NCI-H226 (cell line): ENCODE measurements at regions not wholly inside any gene's neighbourhood (a gene's known extent, or its start where the extent isn't known, plus 50 kb on each side); places are given as distances from the start of the nearest gene placed in this dataset.
A peak's percentile ranks its signal among the peaks of the same experiment; 100 is the strongest.
"Not testable (repeated sequence)": the region's sequence is repeated elsewhere in the genome, so short reads cannot be mapped to it uniquely, and the experiment has no call there.

ENCODE experiments used
- DNase-seq: peaks from one replicate; pipeline ENCODE4 v3.0.0-alpha.2; 2015

DNA sequence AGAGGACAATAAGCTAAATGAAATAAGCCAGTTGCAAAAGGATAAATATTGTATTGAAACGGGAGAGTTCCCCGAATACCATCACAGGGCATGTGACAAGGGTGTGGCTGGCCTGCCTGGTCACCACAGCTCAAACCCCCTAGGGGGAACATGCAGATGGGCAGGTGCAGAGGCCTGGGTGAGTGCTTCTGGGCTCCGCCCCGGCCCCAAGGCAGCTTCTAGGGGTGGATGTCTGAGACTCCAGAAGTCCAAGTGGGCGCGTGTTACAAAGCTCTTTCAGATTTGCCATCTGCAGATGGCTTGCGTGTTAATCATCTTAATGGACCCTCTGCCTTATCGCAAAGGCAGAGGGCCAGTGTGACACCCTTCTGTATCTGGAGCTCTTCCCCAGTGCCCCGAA lies 559.2 kb upstream of the IMPG1 start:
- DNase-seq, result no peak

DNA sequence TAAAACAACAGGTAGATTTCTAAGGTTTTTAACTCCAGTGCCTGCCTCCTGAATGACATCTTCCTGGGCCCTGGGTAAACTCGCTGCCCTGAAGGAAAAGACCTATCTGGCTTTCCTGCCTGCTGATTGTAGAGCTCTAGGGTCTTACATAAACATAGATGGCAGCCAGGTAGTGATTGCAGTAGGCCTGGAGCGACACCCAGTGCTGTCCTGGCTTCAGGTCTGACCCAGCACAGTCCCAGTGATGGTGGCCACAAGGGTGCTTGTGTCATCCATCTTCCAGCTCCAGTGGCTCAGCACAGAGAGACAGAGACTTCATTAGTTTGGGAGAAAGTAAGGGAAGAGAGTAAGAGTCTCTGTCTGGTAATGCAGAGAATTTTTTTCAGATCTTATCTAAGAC lies 542.9 kb upstream of the IMPG1 start:
- DNase-seq, result no peak

DNA sequence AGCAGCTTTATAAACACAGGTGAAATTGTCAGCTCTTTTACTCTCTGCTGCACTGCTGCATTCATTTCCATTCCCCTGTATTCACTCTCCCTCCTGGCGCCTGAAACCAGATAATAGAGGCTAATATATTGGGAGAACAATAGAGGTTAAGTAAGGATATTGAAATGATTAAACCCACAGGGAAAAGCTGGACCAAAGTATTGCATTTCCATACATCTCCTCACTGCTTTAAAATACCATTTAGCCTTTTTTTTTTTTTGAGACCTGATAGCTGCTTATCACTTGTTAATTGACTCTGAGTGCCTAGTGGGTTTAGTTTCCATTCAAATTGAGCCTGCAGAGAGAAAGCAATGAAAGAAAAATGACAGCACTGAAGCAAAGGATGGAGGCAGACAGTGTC lies 540.5 kb upstream of the IMPG1 start:
- no peak for DNase-seq

DNA sequence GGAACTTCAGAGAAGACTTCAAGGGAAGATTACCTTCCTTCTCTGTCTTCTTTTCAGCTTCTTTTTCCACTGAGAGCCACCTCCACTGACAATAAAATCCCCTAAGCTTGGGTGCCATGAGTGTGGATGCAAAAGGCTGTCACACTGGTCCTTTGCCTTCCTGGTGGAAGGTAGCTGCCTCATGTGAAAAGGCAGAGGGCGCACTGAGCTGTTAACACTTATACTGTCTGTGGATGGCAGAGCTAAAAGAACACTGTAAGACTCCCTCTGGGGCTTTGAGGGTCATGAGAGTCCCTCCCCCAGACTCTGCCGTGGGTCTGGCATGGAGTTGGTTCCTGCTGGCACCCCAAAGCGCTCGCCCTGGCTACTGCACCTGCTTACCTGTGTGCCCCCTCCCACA lies 536.7 kb upstream of the IMPG1 start:
- no peak for DNase-seq

DNA sequence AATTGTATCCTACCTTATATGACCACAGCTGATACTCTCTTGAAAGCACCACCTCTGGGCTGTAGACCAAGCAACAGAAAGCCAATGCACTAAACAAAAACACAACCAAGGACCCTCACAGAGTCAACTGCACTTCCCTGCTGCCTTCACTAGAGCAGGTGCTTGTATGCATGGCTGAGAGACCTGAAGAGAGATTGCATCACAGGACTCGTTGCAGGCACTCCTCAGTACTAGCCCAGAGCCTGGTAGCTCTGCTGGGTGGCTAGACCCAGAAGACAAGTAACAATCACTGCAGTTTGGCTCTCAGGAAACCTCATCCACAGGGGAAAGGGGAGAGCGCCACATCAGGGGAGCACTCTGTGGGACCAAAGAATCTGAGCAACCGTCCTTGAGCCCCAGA lies 521.6 kb upstream of the IMPG1 start:
- no peak for DNase-seq

DNA sequence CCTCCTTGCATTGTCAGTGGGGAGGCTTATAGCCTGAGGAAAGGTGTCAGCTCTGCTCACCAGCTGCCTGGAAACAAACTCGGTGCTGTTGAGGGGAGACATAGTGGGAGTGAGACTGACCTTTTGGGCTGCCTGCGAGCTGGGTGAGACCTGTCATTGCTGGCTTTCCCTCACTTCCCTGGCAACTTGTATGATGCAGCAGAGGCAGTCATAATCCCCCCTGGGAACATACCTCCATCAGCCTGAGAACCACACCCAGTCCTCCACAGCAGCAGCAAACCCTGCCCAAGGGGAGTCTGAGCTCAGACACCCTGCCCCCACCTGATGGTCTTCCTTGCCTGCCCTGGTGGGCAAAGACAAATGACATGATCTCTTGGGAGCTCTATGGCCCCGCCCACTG lies 521.2 kb upstream of the IMPG1 start:
- DNase-seq, result no peak

DNA sequence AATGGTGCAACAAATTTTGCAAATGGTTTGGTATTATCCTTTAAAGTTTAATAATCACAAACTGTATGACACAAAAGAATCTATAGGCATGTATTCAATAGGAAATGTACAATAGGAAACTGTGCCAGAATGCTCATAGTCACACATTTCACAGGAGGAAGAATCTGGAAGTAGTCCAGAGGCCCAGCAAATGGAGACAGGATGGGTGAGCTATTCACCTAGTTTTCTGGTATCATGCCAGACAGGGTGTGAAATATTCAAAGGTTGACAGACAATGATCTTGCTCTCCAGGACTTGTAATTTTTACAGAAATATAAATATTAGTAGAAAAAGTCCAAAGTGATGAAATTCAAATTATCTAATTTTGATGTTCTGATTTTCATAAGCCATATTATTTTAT lies 520.1 kb upstream of the IMPG1 start:
- DNase-seq, result peak; percentile 54

DNA sequence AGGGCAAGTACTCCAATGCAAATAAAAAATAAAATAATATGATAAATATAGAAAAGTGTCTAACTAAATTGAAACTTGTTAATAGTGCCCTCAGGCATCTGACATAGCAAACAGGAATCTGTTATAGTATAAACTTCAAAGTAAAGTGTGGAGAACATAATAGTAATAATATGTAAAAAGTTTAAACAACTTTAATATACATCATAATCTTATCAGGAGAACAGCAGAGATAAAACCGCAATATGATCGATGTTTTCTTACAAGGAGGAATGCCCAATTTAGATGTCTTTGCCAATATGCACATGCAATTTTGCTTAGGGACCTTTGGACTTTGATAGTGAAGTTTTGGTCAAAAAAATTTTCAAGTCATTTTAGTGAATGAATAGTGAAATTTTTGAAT lies 514.8 kb upstream of the IMPG1 start:
- peak; percentile 53 for DNase-seq

DNA sequence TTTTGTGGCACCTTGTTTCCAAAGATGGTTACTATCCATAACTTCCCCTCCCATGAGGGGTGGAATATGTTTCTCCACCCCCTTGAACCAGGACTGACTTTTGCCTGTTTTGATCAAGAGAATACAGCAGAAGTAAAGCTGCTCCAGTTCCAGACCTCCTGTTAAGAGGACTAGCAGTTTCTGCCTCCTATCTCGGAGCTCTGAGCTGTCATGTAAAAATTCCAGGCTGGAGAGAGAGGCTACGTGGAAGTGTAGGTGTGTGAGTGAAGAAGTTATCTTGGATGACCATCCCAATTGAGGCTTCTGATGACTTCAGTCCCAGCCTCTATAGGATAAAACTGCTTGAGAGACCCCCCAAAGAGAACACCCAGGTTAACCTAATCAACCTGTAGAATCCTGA lies 511.7 kb upstream of the IMPG1 start:
- DNase-seq, result no peak

DNA sequence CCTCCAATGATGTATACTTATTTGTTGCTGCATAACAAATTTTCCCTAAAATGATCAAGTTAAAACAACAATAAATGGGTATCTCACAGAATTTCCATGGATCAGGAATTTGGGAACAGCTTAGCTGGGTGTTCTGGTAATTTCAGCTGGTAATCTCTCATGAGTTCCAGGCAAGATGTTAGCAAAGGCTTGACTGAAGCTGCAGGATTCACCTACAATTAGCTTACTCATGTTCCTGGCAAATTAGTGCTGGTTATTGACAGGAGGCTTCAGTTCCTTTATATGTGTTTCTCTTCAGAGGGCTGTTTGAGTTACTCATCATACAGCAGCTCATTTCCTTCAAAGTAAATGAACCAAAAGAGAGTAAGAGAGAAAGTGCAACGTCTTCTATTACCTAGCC lies 506.3 kb upstream of the IMPG1 start:
- no peak for DNase-seq

DNA sequence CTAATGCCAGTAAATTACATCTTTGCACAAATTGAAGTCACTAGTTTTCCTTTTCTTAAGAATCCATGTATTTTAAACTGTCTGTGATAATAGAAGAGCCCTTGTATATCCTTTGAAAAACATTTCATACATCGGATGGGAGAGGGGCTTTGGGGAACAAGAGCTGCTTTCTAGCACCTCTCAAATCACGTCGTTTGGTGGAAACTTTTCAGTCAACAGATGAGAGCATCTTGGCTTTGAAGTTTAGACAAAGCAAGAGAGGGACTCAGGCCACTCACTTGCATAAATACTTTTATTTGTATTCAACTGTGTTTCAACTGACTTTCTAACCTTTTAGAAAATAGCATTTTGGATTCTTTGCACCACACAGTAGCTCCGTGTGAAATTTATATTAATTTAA lies 502.3 kb upstream of the IMPG1 start:
- DNase-seq, result no peak

DNA sequence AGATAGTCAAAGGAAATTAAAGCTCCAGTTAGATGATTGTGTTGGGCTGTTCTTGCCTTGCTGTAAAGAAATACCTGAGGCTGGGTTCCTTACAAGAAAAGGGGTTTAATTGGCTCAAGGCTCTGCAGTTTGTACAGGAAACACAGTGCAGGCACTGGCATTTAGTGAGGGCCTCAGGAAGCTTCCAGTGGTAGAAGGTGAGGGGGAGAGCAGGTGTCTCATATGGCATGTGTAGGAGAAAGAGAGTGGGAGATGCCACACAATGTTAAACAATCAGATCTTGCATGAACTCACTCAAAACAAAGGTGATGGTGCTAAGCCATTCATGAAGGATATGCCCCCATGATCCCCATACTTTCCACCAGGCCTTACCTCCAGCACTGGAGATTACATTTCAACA lies 493.5 kb upstream of the IMPG1 start:
- no peak for DNase-seq

DNA sequence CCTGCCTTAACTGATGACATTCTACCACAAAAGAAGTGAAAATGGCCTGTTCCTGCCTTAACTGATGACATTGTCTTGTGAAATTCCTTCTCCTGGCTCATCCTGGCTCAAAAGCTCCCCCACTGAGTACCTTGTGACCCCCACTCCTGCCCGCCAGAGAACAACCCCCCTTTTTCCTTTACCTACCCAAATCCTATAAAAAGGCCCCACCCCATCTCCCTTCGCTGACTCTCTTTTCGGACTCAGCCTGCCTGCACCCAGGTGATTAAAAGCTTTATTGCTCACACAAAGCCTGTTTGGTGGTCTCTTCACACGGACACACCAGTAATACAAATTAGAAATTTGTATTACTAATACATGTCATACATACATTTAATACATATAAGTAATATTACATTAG lies 489.9 kb upstream of the IMPG1 start:
- DNase-seq, result not testable (repeated sequence)

DNA sequence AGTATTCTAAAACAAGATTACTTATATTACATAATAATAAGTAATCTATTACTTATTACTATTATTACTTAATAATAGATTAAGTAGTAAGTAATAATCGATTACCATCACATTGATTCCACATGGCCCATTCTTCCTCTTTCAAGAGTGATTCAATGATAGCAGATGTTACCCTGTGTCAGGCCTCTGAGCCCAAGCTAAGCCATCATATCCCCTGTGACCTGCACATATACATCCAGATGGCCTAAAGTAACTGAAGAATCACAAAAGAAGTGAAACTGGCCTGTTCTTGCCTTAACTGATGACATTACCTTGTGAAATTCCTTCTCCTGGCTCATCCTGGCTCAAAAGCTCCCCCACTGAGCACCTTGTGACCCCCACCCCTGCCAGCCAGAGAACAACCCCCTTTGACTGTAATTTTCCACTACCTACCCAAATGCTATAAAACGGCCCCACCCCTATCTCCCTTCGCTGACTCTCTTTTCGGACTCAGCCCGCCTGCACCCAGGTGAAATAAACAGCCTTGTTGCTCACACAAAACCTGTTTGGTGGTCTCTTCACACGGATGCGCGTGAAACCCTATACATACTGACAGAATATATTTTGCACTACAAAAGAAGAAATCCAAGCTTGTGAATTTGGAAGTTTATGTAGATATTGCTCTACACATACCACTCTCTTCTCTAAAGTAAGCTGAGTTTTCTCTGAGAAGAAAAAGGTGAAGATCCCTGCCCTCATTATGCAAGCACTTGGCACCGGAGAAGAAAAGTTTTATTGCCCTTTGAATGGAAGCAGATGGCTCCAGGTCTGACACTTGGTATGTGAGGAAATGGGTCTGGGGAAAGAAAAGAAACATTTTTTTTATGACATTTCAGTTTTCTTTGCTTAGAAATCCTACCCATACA lies 488.6 kb upstream of the IMPG1 start:
- DNase-seq, result not testable (repeated sequence)

DNA sequence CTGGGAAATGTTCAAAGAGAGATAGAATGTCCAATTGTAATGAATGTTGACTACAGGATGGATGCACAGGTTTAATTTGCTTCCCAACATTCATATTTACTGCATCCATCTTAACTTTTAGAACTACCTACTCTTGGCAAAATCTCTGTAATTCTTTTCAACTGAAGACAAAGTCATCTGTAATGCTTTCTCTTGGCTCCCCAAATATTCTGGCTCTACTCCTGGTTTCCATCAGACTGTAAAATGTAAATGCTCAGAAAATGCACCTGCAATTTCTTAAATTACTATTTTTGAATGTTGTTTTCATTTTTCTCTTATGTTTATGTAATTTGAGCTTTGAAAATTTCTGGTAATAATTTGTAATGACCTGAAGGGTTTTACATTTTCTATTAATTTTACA lies 480.8 kb upstream of the IMPG1 start:
- DNase-seq, result no peak

DNA sequence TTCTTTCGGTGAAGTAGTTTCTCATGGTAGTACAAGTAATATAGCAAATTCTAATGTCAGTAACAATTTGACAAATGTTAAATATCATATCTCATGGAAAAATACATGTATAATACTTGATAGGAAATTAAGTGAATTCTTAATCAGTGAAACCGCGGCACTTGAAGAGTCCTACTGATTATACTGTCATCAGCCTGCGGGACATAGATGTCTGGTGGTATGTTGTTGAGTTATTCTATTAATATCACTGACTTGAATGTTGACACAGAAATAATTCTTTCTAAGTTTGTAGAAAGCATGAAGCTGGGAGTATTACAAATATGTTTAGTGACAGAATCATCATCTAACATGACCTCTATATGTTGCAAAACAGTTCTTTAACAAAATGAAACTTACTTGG lies 479.8 kb upstream of the IMPG1 start:
- no peak for DNase-seq

DNA sequence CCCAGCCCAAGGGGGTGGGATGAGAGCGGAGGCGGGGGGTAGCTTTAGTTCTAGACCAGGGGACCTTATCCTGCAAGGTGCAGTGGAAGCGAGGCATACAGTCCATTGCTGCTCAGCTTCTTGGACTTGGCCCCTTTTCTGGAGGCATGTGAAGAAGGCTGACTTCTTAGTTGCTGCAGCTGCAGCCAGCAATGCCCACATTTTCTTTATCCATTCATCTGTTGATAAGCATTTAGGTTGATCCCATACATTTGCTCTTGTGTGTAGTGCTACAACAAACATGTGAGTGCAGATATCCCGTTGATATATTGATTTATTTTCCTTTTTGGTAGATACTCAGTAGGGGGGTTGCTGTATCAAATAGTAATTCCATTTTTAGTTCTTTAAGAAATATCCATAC lies 461.2 kb upstream of the IMPG1 start:
- DNase-seq, result no peak

DNA sequence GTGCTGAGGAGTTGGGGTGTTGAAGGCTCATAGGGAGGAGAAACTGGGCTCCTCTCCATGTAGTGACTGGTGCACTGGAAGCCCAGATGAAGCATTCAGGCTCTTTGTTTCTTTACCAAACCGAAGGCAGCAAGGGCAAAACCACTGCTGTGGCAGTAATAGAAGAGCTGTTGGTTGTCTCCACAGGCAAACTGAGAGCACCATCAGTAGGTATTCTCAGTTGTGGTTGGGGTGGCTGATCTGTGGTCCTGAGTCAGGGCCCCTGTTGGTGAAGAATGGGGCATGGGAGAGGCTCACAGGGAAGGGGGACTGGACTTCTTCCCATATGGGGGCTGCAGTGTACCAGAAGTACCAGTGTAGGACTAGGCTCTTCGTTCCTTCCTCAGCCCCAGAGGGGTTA lies 460.2 kb upstream of the IMPG1 start:
- DNase-seq, result no peak

DNA sequence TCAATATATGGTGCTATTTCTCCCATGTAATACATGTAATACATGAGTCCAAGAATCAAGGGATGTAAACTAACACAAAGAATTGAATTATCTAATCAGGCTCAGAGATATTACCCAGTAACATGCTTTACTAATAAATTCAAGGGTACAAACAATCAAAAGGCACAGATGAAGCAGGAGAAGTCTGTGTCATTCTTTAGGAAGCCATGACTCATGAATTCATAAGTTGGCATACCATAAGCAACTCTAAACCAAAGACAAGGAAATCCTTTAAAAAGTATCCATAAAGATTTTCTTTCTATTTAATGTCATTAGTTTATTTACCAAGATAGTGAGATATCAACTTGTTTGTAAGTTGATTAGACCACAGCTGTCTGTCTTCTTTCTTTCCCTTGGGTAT lies 446.0 kb upstream of the IMPG1 start:
- DNase-seq, result peak; percentile 32

DNA sequence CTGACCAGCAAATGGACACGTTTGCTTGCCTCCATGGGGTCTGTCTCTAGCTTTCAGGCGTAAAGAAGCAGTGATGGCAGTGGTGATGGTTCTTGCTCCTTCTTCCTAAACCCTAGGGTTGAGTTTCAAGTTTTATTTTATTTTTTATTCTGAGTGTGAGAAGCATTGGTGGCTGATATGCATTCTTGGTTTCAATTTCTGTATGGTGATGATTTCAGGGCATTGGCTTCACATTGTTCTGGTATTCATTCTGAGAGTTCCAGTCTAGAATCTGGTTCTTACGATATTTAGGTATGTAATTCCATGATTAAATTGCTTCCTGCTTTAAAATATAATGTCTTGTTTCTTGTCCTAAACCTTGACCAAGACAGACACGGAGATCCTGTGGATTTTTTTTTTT lies 444.5 kb upstream of the IMPG1 start:
- DNase-seq, result no peak

DNA sequence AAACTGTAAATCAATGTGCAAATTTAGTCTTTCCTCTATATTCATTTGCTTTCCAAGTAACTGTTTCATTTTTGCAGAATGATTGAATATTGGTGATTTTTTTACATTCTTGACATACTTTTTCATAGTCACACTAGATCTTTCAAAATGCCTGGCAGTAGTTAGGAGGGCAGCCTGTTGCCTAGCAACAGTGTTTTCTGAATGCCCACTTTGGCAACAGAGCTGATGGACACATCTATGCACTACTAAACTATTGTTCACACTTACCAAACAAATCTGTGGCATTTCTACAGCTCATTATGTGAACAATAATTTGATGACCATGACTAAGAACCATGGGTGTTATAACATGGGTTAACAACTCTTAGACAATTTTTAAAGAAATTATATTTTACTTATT lies 438.0 kb upstream of the IMPG1 start:
- no peak for DNase-seq

DNA sequence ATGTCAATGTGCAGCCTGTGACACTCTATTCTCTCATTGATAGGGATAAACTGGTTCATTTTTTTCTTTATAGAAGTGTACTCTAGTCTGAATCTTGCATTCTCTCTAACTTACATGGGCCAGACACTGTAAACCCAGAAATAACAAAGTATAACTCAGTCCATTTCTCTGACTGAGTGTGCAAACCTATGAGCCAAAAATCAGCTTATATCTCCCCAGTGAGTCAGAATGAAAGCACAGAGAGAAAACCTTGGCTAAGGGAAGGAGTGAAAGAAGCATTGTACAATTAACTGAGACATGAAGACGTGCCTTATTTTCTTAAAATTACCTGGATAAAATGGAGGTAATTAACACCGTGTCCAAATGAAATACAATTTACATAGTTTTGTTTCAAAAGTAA lies 436.9 kb upstream of the IMPG1 start:
- DNase-seq, result no peak

DNA sequence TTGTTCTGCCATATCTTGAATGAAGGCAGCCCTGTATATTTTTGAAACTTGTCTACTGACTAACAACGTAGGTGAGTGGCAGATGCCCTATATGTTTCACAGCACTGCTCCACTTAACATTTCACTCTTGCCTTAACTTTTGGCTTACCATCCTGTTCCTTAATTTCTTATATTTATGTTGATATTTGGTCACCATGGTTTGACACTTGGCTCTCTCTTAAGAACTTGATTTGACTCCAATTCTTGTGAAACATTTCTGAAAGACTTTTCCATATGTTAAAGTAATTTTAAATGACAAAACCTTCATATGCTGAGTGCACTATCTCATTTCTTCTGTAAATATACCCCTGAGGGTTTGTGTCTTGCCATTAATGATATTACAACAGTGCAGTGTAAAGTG lies 434.3 kb upstream of the IMPG1 start:
- no peak for DNase-seq

DNA sequence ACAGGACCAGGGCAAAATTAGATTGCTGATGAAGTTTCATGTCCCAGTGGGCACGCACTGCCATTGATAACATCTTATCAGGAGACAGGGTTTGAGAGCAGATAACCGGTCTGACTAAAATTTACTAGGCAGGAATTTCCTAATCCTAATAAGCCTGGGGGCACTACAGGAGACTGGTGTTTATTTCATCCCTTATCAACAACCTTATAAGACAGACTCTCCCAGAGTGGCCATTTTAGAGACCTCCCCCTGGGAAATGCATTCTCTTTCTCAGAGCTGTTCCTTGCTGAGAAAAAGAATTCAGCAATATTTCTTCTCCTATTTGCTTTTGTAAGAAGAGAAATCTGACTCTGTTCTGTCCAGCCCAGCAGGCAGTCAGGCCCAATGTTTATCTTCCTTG lies 423.4 kb upstream of the IMPG1 start:
- no peak for DNase-seq

DNA sequence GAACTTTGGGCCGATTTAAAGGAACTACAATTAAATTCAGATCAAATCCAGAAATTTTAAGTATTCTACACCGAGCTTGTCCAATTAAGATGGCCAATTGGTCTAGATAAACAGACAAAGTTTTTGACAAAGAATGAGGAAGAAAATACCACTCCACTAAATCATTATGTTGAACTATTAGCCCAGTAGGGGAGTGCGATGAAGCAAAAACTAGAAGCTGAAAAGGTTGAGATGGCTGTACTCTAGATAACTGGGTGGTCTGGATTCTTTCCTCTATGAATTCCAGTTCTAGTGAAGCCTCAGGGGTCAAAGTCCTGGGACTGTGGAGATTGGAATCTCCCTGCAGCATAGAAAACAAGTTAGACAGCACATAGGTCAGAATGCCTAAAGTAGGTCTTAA lies 418.9 kb upstream of the IMPG1 start:
- not testable (repeated sequence) for DNase-seq
